B cell (primary cell): ENCODE measurements at regions not wholly inside any gene's neighbourhood (a gene's known extent, or its start where the extent isn't known, plus 50 kb on each side); places are given as distances from the start of the nearest gene placed in this dataset.

Source experiments
- ATAC-seq: fragments of 200-7000 bp; cut with Tn5 transposase; one replicate; pipeline ENCODE4 v1.10.0; 2021; ENCODE audit warnings: low read depth, mild to moderate bottlenecking, moderate number of reproducible peaks, moderate library complexity
- CTCF ChIA-PET: fragments of 350-600 bp; sonication (Branson Sonifier 250); formaldehyde crosslinking; loops from one replicate; lab custom pipeline; 2021; ENCODE audit warnings: antibody characterized with exemption, inconsistent platforms; lab: Charles Lee
- POLR2A ChIA-PET: fragments of 350-600 bp; sonication (Branson Sonifier 250); formaldehyde crosslinking; loops from one replicate; lab custom pipeline; 2021; ENCODE audit warnings: antibody characterized with exemption; lab: Charles Lee
- DNase-seq: peaks from one replicate; pipeline ENCODE4 v3.0.0; 2013
- H2AFZ ChIP-seq: 2 replicates; pipeline ENCODE4 v1.6.1; 2012; ENCODE audit warnings: mild to moderate bottlenecking, low read depth, low read length; ENCODE audit not compliant: insufficient read depth, poor library complexity, severe bottlenecking
- H3K27ac ChIP-seq, 2 donors: 1 replicate in 1 of 2; 2 replicates in 1 of 2; pipeline ENCODE4 v1.5.1; 2012 to 2013; ENCODE audit warnings: low read length in 2 of 2, mild to moderate bottlenecking in 2 of 2, moderate library complexity in 1 of 2
- H3K27me3 ChIP-seq, 4 experiments: fragments of 200-600 bp in 1 of 4; sonication (generic) in 1 of 4; replicated peaks in 1 of 4; 1 replicate in 2 of 4; 2 replicates in 2 of 4; pipeline versions ENCODE4 v1.6.1 to v1.7.0; 2013 to 2016; ENCODE audit warnings: low read length in 3 of 4, mild to moderate bottlenecking in 2 of 4, mixed read lengths in 1 of 4, moderate library complexity in 1 of 4; ENCODE audit not compliant: insufficient read depth in 4 of 4, control insufficient read depth in 3 of 4; ENCODE audit errors: control extremely low read depth in 1 of 4
- H3K36me3 ChIP-seq, 2 experiments: replicated peaks in 1 of 2; 1 replicate in 1 of 2; 2 replicates in 1 of 2; pipeline versions ENCODE4 v1.6.1 to v1.7.1; 2013; ENCODE audit warnings: low read length in 1 of 2; ENCODE audit not compliant: insufficient read depth in 2 of 2, control insufficient read depth in 1 of 2; ENCODE audit errors: control extremely low read depth in 1 of 2, extremely low read depth in 1 of 2
- H3K4me1 ChIP-seq, 2 donors: fragments of 200-600 bp in 1 of 2; sonication (generic) in 1 of 2; 1 replicate in 1 of 2; 2 replicates in 1 of 2; pipeline versions ENCODE4 v1.5.1 to v1.6.1; 2013 to 2017; ENCODE audit warnings: low read length in 2 of 2; ENCODE audit not compliant: control insufficient read depth in 2 of 2, insufficient read depth in 2 of 2
- H3K4me2 ChIP-seq: replicated peaks from 2 replicates; pipeline ENCODE3; 2012; ENCODE audit warnings: mild to moderate bottlenecking, low read depth, low read length; ENCODE audit not compliant: poor library complexity, severe bottlenecking
- H3K4me3 ChIP-seq, 5 experiments: fragments of 200-600 bp in 1 of 5; sonication (generic) in 1 of 5; 1 replicate in 3 of 5; 2 replicates in 2 of 5; pipeline versions ENCODE4 v1.5.1 to v1.7.0; 2011 to 2016; ENCODE audit warnings: low read length in 4 of 5, mild to moderate bottlenecking in 4 of 5, low read depth in 2 of 5, control low read depth in 1 of 5, moderate library complexity in 1 of 5; ENCODE audit not compliant: insufficient read depth in 1 of 5; ENCODE audit errors: control extremely low read depth in 1 of 5, extremely low read depth in 1 of 5
- H3K79me2 ChIP-seq: fragments of 200-600 bp; sonication (generic); one replicate; pipeline ENCODE4 v1.6.0; 2016; ENCODE audit warnings: low read length; ENCODE audit not compliant: control insufficient read depth, insufficient read depth
- H3K9ac ChIP-seq: fragments of 200-600 bp; sonication (generic); 2 replicates; pipeline ENCODE4 v1.6.1; 2017; ENCODE audit warnings: mild to moderate bottlenecking, low read length, moderate library complexity
- H3K9me3 ChIP-seq, 3 donors: one replicate each; pipeline versions ENCODE4 v1.6.1 to v1.7.1; 2013; ENCODE audit warnings: low read length in 2 of 3; ENCODE audit not compliant: control insufficient read depth in 2 of 3, insufficient read depth in 1 of 3; ENCODE audit errors: control extremely low read depth in 1 of 3
- H4K20me1 ChIP-seq: 2 replicates; pipeline ENCODE4 v1.6.0; 2012; ENCODE audit warnings: mild to moderate bottlenecking, low read length; ENCODE audit not compliant: insufficient read depth, control insufficient read depth, poor library complexity, severe bottlenecking
- H3K27ac Mint-ChIP-seq: one replicate; pipeline ENCODE4 v1.8.0; 2021; ENCODE audit warnings: mixed read lengths
- H3K27me3 Mint-ChIP-seq: one replicate; pipeline ENCODE4 v1.8.0; 2021; ENCODE audit warnings: mixed read lengths
- H3K4me1 Mint-ChIP-seq: one replicate; pipeline ENCODE4 v1.8.0; 2021; ENCODE audit warnings: mixed read lengths
- H3K4me3 Mint-ChIP-seq: one replicate; pipeline ENCODE4 v1.8.0; 2021; ENCODE audit warnings: mixed read lengths
- H3K9me3 Mint-ChIP-seq: one replicate; pipeline ENCODE4 v1.8.0; 2022; ENCODE audit warnings: mixed read lengths; ENCODE audit not compliant: insufficient read depth
- EZH2 ChIP-seq: IDR thresholded peaks from 2 replicates; pipeline ENCODE4 v1.6.1; 2012; ENCODE audit warnings: borderline replicate concordance, low read depth, mild to moderate bottlenecking, moderate library complexity, low read length; ENCODE audit not compliant: insufficient read depth, poor library complexity, severe bottlenecking
- WGBS: methylation state at CpG from one replicate; pipeline ENCODE4 v1.1.5; 2013; ENCODE audit warnings: missing lambda C conversion rate; ENCODE audit not compliant: insufficient coverage; 5-methylcytosine and 5-hydroxymethylcytosine counted together
- intact Hi-C: fragments of 100-400 bp; cut with micrococcal nuclease; formaldehyde crosslinking; loops from one replicate; pipeline ENCODE4 v1.10.0; 2022
- TF ChIP-seq, protein P1 (sequence below): fragments of 200-600 bp; IDR thresholded peaks from one replicate; pipeline ENCODE4 v1.8.0; 2022; ENCODE audit warnings: antibody characterized with exemption, mild to moderate bottlenecking

DNA sequence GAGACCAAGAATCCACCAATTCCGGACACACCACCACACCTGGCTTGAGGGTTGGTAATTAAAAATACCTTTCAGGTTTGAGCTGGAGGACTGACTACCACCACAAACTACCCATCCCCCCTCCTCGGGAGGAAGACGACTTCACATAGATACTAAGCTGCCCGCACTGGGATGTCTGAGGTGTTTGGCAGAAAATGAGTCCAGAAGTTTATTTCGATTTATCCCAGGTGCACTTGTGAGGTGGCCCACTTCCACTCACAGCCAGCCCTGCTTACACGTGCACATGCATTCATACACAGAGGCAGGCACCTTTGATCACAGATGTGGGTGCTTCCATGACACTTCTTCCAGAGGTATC lies 187.1 kb downstream of the ID4 start:
- no peaks in the 10 kb centered on the region for H3K79me2 ChIP-seq
- no peak for ATAC-seq
- H3K4me1 ChIP-seq, result peaks cover 10 to 13% of the 10 kb centered on the region in 2 donors
- H3K36me3 ChIP-seq, result no peaks in the 10 kb centered on the region
- WGBS, result 40% methylated on average over 4 of the region's 6 CpGs
- H3K27me3 ChIP-seq, result peaks cover 0 to 18% (median 6%) of the 10 kb centered on the region in 4 experiments
- H3K4me1 Mint-ChIP-seq, result peaks cover 12% of the 10 kb centered on the region
- DNase-seq, result no peak
- peak overlapping the region in 2 of 5 experiments; percentile 8 to 24 for H3K4me3 ChIP-seq
- peak overlapping the region; percentile 78 for H3K4me3 Mint-ChIP-seq
- intact Hi-C loops, result no loop called here
- no peak overlapping the region for H3K27ac ChIP-seq
- peaks cover 0 to 2% (median 0%) of the 10 kb centered on the region in 3 donors for H3K9me3 ChIP-seq
- peaks cover 43% of the 10 kb centered on the region for H3K27me3 Mint-ChIP-seq
- TF ChIP-seq, protein P1, sequence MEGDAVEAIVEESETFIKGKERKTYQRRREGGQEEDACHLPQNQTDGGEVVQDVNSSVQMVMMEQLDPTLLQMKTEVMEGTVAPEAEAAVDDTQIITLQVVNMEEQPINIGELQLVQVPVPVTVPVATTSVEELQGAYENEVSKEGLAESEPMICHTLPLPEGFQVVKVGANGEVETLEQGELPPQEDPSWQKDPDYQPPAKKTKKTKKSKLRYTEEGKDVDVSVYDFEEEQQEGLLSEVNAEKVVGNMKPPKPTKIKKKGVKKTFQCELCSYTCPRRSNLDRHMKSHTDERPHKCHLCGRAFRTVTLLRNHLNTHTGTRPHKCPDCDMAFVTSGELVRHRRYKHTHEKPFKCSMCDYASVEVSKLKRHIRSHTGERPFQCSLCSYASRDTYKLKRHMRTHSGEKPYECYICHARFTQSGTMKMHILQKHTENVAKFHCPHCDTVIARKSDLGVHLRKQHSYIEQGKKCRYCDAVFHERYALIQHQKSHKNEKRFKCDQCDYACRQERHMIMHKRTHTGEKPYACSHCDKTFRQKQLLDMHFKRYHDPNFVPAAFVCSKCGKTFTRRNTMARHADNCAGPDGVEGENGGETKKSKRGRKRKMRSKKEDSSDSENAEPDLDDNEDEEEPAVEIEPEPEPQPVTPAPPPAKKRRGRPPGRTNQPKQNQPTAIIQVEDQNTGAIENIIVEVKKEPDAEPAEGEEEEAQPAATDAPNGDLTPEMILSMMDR, result no peak
- no peak for TF ChIP-seq EZH2
- peak overlapping the region; percentile 68 for H2AFZ ChIP-seq
- H3K9me3 Mint-ChIP-seq, result no peaks in the 10 kb centered on the region
- peak overlapping the region; percentile 26 for H3K4me2 ChIP-seq
- ChIA-PET POLR2A (no interaction called here), CTCF (no interaction called here)
- peak overlapping the region; percentile 32 for H3K9ac ChIP-seq
- H4K20me1 ChIP-seq, result no peaks in the 10 kb centered on the region
- H3K27ac Mint-ChIP-seq, result no peak overlapping the region

DNA sequence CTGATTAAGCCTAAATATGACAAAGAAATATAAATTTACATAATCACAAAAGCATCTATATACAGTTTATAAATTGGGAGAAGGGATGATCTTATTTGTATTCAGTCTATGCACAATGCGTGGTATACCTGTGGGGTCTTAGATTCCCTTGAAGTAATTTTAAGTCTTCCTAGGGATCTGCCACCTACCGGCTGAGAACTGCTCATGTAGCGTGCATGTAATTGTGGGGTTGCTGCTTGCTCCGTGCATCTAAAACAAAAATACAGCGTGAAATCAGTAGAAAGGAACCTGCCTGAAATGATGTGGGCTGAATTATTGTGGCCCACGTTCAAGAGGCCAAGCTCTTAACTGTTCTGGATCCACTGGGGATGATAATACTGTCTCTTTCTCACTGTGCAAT lies 187.3 kb downstream of the MBOAT1 start:
- peaks cover 0 to 18% (median 6%) of the 10 kb centered on the region in 4 experiments for H3K27me3 ChIP-seq
- Mint-ChIP-seq H3K27me3 (peaks cover 43% of the 10 kb centered on the region), H3K4me3 (no peak overlapping the region), H3K27ac (no peak overlapping the region), H3K4me1 (peaks cover 12% of the 10 kb centered on the region), H3K9me3 (no peaks in the 10 kb centered on the region)
- H3K4me3 ChIP-seq, result no peak overlapping the region
- ChIA-PET CTCF (no interaction called here), POLR2A (no interaction called here)
- peaks cover 0 to 2% (median 0%) of the 10 kb centered on the region in 3 donors for H3K9me3 ChIP-seq
- 96% methylated on average over 4 of the region's 6 CpGs for WGBS
- TF ChIP-seq EZH2, result no peak
- TF ChIP-seq, protein P1, result no peak
- H3K4me2 ChIP-seq, result no peak overlapping the region
- DNase-seq (no peak), ATAC-seq (no peak)
- intact Hi-C loops, result no loop called here
- H3K36me3 ChIP-seq, result no peaks in the 10 kb centered on the region
- H3K79me2 ChIP-seq, result no peaks in the 10 kb centered on the region
- peaks cover 10 to 13% of the 10 kb centered on the region in 2 donors for H3K4me1 ChIP-seq
- no peak overlapping the region for H3K27ac ChIP-seq
- no peak overlapping the region for H2AFZ ChIP-seq
- H3K9ac ChIP-seq, result no peak overlapping the region
- H4K20me1 ChIP-seq, result no peaks in the 10 kb centered on the region
